HUES64 (cell line): ENCODE measurements at regions not wholly inside any gene's neighbourhood (a gene's known extent, or its start where the extent isn't known, plus 50 kb on each side); places are given as distances from the start of the nearest gene placed in this dataset.

Experiments used
- H3K27ac ChIP-seq: 2 replicates; pipeline ENCODE4 v1.7.0; 2013; ENCODE audit warnings: low read depth, low read length, inconsistent platforms
- H3K27me3 ChIP-seq: 2 replicates; pipeline ENCODE4 v1.6.1; 2013; ENCODE audit warnings: mild to moderate bottlenecking, low read length; ENCODE audit not compliant: insufficient read depth
- H3K36me3 ChIP-seq: 2 replicates; pipeline ENCODE4 v1.6.1; 2013; ENCODE audit warnings: mild to moderate bottlenecking, low read length; ENCODE audit not compliant: insufficient read depth
- H3K4me1 ChIP-seq: 2 replicates; pipeline ENCODE4 v1.6.1; 2013; ENCODE audit warnings: mild to moderate bottlenecking, low read length, moderate library complexity; ENCODE audit not compliant: insufficient read depth
- H3K4me3 ChIP-seq: 2 replicates; pipeline ENCODE4 v1.5.1; 2013; ENCODE audit warnings: mild to moderate bottlenecking, low read length, moderate library complexity
- H3K9ac ChIP-seq: 2 replicates; pipeline ENCODE4 v1.6.1; 2013; ENCODE audit warnings: mild to moderate bottlenecking, low read depth, low read length
- H3K9me3 ChIP-seq: 2 replicates; pipeline ENCODE4 v1.6.1; 2013; ENCODE audit warnings: low read depth, low read length; ENCODE audit not compliant: insufficient read depth
- WGBS: fragments of 150-250, 120-280 bp; methylation state at CpG from one replicate; pipeline ENCODE4 v1.1.7; 2013; ENCODE audit warnings: missing lambda C conversion rate; 5-methylcytosine and 5-hydroxymethylcytosine counted together

DNA sequence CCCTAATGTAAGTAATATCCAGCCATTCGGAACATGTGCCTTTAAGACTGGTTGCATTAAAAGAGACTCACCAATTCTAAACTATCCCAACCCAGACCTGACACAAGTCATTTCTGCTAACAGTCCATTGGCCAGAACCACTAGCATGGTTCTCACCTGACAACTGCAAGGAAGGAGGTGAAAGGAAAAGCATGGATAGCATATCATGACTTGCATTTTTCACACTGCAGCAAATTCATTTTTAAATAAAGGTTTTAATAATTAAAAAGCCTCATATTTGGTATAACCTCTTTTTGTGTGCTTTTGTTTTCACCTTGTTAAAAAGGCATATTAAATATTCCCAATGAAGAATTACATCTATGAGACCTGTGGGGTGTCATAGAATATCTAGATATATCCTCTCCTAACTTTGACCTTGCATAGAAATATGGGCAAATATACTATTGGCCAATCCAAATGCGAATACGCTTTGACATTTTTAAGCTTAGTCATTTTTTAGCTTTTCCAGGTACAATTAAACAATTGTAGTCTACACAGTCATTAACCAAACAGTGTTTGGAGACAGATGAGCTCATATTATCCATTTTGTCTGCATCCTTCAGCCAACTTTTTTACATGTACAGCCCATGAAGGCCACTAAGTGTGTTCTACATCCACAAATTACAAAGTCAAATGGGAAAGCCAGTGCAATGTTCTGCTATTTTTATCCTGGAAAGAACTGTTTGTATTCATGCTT lies 295.3 kb downstream of the PDGFC start:
- WGBS = 95% methylated on average over 3 of the region's 3 CpGs

DNA sequence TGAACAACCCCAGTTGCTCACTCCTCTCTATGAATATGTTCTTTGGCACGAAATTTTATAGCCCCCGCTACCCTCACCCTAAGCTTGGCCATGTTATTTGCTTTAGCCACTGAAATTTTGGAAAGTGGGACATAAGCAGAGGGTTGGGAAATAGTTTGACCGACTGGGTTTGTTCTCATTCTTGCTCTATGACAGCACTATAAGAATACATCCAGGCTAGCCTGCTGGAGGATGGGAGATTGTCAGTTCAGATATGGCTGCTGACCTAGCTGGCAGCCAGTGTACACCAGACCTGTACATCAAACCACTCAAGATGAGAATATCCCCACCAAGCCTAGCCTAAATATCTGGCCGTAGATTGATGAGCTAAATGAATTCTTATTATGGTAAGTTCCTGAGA lies 298.1 kb downstream of the PDGFC start:
- no peaks in the 10 kb centered on the region for H3K27me3 ChIP-seq
- no peak overlapping the region for H3K27ac ChIP-seq
- no peak overlapping the region for H3K4me3 ChIP-seq
- H3K9me3 ChIP-seq = no peaks in the 10 kb centered on the region
- peaks cover 12% of the 10 kb centered on the region; the same call in 1 of the 2 replicates for H3K4me1 ChIP-seq
- no peak overlapping the region for H3K9ac ChIP-seq
- no peaks in the 10 kb centered on the region for H3K36me3 ChIP-seq
- WGBS = 94% methylated on average over 4 of the region's 4 CpGs

More for the DNA sequence above, 295.3 kb downstream of the PDGFC start:
- H3K4me3 ChIP-seq = no peak overlapping the region
- H3K36me3 ChIP-seq = no peaks in the 10 kb centered on the region
- no peak overlapping the region for H3K27ac ChIP-seq
- no peaks in the 10 kb centered on the region for H3K9me3 ChIP-seq
- peaks cover 12% of the 10 kb centered on the region; the same call in 1 of the 2 replicates for H3K4me1 ChIP-seq
- H3K27me3 ChIP-seq = no peaks in the 10 kb centered on the region
- H3K9ac ChIP-seq = no peak overlapping the region

DNA sequence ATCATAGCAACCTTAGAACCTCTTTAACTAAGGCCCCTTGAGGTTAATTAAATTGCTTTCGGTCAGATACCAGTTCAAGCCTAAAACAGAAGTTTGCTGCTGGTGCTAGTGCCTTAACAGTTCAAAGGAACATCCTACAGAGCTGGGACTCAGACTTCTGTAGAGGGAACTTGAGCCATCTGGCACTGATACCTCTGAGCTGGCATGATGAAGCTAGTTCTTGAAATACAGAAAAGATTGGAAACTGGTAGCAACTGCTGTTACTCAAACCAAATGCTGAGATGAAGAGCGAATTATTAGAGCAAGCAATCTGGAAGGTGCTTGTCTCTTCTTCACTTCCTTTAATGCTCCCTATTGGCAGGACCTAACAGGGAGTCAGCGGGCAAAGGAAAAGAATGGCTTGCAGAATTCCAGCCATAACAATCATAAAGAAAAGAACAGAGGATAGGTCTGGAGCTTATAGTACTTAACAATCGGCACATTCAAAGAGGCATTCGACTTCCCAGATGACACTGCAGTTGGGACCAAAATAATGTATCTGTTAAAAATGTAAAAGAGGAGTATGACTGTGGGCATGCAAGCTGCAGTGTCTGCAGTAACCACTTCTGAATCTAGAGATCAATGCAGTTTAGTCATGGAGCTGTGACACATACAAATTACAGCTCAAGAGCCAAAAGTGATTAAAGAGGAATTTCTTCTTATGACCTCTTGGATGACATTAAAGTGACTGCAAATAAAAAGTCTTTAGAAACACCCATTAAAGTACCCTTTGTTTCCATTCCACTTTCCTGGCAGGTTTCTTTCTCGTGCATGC lies 298.9 kb downstream of the PDGFC start:
- Histone ChIP-seq H3K36me3 (no peaks in the 10 kb centered on the region), H3K27me3 (no peaks in the 10 kb centered on the region), H3K4me1 (peaks cover 12% of the 10 kb centered on the region; the same call in 1 of the 2 replicates), H3K9me3 (no peaks in the 10 kb centered on the region), H3K9ac (no peak overlapping the region), H3K27ac (no peak overlapping the region), H3K4me3 (no peak overlapping the region)
- 71% methylated on average over 6 of the region's 6 CpGs for WGBS

DNA sequence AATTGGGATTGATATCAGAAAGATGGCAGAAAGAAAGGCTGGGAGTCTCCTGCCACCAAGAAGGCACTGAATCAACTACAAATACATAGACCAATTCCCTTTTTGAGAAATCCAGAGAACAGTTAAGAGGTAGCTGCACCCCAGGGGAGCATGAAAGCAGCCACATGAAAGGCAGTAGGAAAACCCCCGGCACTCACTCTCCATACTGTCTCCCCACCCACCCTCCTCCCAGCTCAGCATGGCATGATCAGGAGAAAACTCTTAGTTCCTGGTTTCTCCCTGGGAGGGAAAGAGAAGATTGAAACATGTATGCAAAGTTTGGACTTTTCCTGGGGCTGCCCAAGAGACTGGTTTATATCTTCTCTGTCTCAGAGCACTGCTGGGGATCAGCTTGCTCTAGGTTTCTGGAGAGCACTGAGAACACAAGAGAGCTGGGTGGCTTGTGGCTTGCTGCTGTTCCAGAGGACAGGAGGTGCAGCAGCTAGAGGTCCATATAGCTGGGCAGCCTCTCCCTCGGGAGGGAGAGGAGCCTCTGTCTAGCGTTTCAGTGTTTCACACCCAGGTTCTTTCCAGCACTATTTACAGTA lies 305.7 kb downstream of the PDGFC start:
- H3K9me3 ChIP-seq = no peaks in the 10 kb centered on the region
- H3K36me3 ChIP-seq = no peaks in the 10 kb centered on the region
- H3K27me3 ChIP-seq = no peaks in the 10 kb centered on the region
- no peak overlapping the region for H3K9ac ChIP-seq
- WGBS = 89% methylated on average over 3 of the region's 3 CpGs
- H3K27ac ChIP-seq = no peak overlapping the region
- H3K4me1 ChIP-seq = no peaks in the 10 kb centered on the region; the same call in 1 of the 2 replicates
- H3K4me3 ChIP-seq = no peak overlapping the region

DNA sequence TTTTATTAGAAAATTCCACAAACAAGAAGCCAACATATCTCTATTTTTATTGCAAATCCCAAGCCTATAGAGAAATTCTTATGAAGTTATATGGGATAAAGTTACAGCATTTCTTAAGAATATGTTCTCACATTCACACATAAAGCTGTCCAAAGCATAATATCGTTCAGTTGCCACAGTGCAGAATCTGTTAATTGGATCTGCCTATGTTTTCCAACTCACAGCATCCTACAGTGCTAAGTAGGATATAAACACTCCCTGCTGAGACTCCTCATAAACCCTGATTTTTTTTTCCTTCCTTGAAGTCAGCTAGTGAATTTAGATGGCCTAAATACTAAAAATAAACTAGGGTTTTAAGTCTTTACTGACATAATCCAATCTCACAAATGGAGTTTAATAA lies 307.9 kb downstream of the PDGFC start:
- Histone ChIP-seq H3K4me1 (no peaks in the 10 kb centered on the region; the same call in 1 of the 2 replicates), H3K27ac (no peak overlapping the region), H3K4me3 (no peak overlapping the region), H3K9me3 (no peaks in the 10 kb centered on the region), H3K27me3 (no peaks in the 10 kb centered on the region), H3K36me3 (no peaks in the 10 kb centered on the region), H3K9ac (no peak overlapping the region)
- WGBS = 88% methylated on average over 1 of the region's 1 CpG

DNA sequence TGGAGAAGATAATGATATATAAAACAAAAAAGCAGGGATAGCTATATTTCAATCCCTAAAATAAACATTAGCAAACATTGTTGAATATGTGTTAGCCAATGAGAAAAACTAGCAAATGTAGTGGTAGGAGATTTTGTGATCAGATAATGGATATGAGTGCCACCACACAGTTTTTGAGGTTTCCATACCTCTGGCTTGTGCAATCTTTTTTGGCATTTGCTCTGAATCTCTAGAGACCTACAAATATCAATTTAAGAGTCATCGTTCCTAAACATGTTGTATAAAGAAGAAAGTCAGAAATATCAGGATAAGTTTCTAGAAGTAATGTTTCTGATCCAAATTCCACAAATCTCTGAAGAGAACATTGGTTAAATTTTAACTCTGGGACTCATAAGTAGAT lies 308.7 kb downstream of the PDGFC start:
- Histone ChIP-seq H3K4me1 (no peaks in the 10 kb centered on the region; the same call in 1 of the 2 replicates), H3K9me3 (no peaks in the 10 kb centered on the region), H3K27me3 (no peaks in the 10 kb centered on the region), H3K4me3 (no peak overlapping the region), H3K27ac (no peak overlapping the region), H3K36me3 (no peaks in the 10 kb centered on the region), H3K9ac (no peak overlapping the region)
- WGBS = no CpG with 5 or more reads among the region's 1 CpG

DNA sequence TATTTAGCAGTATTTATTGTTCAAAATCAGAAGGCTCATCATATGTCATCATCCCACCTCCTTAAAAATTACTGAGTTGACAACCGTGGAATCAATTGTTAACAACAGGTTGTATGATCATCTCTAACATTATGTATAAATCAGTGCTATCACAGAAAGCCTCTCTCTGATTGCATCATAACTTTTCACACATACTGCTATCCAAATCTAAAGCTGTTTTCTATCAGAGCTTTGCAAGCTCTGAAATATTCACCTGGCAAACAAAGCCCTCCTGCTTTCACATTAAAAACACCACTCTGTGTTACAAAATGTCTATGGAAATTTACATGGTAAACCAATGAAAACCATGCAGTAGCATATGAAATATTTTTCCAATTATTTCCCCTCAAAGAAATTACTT lies 310.0 kb downstream of the PDGFC start:
- Histone ChIP-seq H3K4me1 (no peaks in the 10 kb centered on the region; the same call in 1 of the 2 replicates), H3K27ac (no peak overlapping the region), H3K27me3 (no peaks in the 10 kb centered on the region), H3K36me3 (no peaks in the 10 kb centered on the region), H3K9ac (no peak overlapping the region), H3K4me3 (no peak overlapping the region), H3K9me3 (no peaks in the 10 kb centered on the region)
- 86% methylated on average over 1 of the region's 1 CpG for WGBS

DNA sequence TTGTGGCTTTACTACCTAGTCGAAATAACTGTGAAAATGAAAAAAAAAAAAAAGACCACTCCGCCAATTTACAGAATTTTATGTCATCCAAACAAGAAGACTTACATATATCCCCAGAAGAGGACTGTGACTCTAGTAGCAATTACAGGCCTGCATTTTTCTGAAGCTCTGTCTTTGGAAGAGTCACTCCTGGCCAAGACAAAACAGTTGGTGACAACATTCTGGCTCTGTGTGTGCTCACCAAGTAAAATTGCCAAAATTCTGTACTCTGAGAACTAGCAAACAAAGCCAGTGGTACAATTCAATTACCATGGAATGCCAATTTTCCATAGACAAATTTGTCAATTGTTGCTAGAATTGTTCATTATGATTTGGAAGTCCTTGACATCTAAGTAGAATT lies 311.1 kb downstream of the PDGFC start:
- H3K4me1 ChIP-seq = no peaks in the 10 kb centered on the region; the same call in 1 of the 2 replicates
- no peaks in the 10 kb centered on the region for H3K27me3 ChIP-seq
- no peak overlapping the region for H3K27ac ChIP-seq
- H3K9ac ChIP-seq = no peak overlapping the region
- H3K4me3 ChIP-seq = no peak overlapping the region
- 96% methylated on average over 2 of the region's 2 CpGs for WGBS
- no peaks in the 10 kb centered on the region for H3K36me3 ChIP-seq
- no peaks in the 10 kb centered on the region for H3K9me3 ChIP-seq

DNA sequence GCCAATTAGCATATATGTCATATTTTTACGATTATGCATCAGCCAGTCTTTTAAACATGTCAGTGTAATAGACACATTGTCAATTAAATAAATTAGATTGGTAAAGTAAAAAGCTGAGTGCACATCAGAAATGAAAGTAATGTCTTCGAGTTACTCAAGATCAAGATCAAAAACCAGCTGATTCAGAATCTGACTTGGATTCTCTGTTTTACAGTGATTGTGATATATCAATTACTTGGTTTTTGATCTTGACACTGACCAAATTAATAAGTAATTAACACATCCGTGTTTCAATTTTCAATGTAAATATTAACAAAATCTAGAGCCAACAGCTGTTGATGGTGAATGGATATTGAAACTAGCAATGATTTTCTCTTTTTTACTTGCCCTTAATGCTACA lies 311.6 kb downstream of the PDGFC start:
- 100% methylated on average over 2 of the region's 3 CpGs for WGBS
- no peaks in the 10 kb centered on the region; the same call in 1 of the 2 replicates for H3K4me1 ChIP-seq
- H3K4me3 ChIP-seq = no peak overlapping the region
- no peaks in the 10 kb centered on the region for H3K27me3 ChIP-seq
- no peaks in the 10 kb centered on the region for H3K36me3 ChIP-seq
- H3K27ac ChIP-seq = no peak overlapping the region
- no peaks in the 10 kb centered on the region for H3K9me3 ChIP-seq
- no peak overlapping the region for H3K9ac ChIP-seq

DNA sequence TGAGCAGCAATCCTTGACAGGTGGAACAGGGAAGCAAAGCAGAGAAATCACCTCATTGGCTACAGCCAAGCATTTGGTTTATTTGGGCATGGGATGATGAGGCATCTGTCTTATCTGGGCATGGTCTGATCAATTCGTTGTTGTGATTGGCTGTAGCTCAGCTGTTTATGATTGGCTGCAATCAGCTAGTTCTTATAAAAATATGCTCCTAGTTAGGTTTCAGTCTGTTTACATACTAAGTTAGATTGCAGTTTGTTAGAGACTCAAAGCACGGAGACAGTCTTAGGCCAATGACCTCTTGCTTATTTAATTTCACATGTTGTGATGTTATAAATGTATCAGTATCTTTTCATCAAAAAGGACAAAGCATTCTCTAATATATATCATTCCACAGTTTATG lies 312.0 kb downstream of the PDGFC start:
- Histone ChIP-seq H3K4me1 (no peaks in the 10 kb centered on the region; the same call in 1 of the 2 replicates), H3K4me3 (no peak overlapping the region), H3K27me3 (no peaks in the 10 kb centered on the region), H3K36me3 (no peaks in the 10 kb centered on the region), H3K27ac (no peak overlapping the region), H3K9me3 (no peaks in the 10 kb centered on the region), H3K9ac (no peak overlapping the region)
- 100% methylated on average over 1 of the region's 2 CpGs for WGBS

DNA sequence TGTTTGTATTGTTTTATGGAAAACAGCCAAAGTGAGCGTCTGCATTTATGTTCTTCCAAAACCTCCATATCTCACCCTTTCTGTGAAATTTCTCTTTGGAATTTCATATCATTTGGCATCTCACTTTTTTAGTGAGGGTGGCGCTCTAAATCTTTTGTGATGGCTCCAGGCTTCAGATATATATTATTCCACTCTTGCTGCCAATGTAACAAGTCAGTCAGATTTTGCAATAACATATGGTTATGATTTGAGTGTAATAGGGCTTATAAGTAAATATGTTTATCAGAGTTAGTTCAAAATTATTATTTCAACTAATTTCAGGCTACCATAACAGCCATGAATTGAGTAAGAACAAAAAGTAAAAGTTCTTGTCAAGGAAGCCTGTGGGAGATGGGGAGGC lies 314.7 kb downstream of the PDGFC start:
- WGBS = 100% methylated on average over 2 of the region's 2 CpGs
- H3K4me1 ChIP-seq = no peaks in the 10 kb centered on the region
- H3K27ac ChIP-seq = no peak overlapping the region
- no peak overlapping the region for H3K9ac ChIP-seq
- H3K36me3 ChIP-seq = no peaks in the 10 kb centered on the region
- 0 out of 2 replicates have a peak, but pooled peaks cover 3% of the 10 kb centered on the region for H3K9me3 ChIP-seq
- H3K27me3 ChIP-seq = no peaks in the 10 kb centered on the region
- H3K4me3 ChIP-seq = no peak overlapping the region
